ENCODE measurements at regions not wholly inside any gene's neighbourhood (a gene's known extent, or its start where the extent isn't known, plus 50 kb on each side); places are given as distances from the start of the nearest gene placed in this dataset.

DNA sequence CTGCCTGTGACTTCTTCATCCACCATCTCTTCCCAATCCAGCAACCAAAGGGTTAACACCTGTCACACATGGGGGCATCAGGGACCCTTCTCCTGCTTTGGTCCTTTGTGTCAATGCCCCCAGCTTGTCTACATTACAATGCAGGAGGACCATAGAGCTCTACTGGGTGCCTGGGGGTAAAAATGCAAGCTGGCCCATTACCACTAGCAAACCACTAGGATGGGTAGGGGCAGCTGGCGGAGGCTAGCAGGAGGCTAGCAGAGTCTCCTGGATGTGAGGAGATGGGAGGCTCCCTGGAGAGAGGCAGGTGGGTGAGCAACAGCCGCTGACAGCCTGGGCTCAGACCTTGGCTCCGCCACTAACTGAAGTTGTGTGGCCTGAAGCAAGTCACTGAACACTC is 153.4 kb upstream of the SKOR2 start:
- H3K4me1 ChIP-seq = peaks cover 16% of the 10 kb centered on the region
- H3K4me2 ChIP-seq = no peak overlapping the region
- no peaks in the 10 kb centered on the region for H3F3A ChIP-seq (ENCODE audit: low read depth)
- TF ChIP-seq, protein P1, sequence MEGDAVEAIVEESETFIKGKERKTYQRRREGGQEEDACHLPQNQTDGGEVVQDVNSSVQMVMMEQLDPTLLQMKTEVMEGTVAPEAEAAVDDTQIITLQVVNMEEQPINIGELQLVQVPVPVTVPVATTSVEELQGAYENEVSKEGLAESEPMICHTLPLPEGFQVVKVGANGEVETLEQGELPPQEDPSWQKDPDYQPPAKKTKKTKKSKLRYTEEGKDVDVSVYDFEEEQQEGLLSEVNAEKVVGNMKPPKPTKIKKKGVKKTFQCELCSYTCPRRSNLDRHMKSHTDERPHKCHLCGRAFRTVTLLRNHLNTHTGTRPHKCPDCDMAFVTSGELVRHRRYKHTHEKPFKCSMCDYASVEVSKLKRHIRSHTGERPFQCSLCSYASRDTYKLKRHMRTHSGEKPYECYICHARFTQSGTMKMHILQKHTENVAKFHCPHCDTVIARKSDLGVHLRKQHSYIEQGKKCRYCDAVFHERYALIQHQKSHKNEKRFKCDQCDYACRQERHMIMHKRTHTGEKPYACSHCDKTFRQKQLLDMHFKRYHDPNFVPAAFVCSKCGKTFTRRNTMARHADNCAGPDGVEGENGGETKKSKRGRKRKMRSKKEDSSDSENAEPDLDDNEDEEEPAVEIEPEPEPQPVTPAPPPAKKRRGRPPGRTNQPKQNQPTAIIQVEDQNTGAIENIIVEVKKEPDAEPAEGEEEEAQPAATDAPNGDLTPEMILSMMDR (IDR thresholded peaks at IDR 0.05) = no peak
- TF ChIP-seq EZH2 (IDR thresholded peaks at IDR 0.05) (no peak), EZH2phosphoT487 (IDR thresholded peaks at IDR 0.05) (no peak)
- H3K9me3 ChIP-seq (ENCODE audit: low read depth) = no peaks in the 10 kb centered on the region
- H3K79me2 ChIP-seq (ENCODE audit: low read depth) = no peaks in the 10 kb centered on the region
- no peak overlapping the region for H3K27ac ChIP-seq
- H3K36me3 Mint-ChIP-seq = no peaks in the 10 kb centered on the region
- H3K36me3 ChIP-seq = no peaks in the 10 kb centered on the region
- H3K27ac Mint-ChIP-seq = no peak overlapping the region
- no peaks in the 10 kb centered on the region for H4K20me1 ChIP-seq (ENCODE audit: low read depth)
- no peak overlapping the region for H3K4me3 Mint-ChIP-seq
- no peak overlapping the region for H3K9ac ChIP-seq
- H3K27me3 ChIP-seq = no peaks in the 10 kb centered on the region
- no peak overlapping the region for H2AFZ ChIP-seq (replicated peaks)
- no peak overlapping the region for H3K4me3 ChIP-seq
- H3K9me3 Mint-ChIP-seq = no peaks in the 10 kb centered on the region
- peaks cover 10% of the 10 kb centered on the region for H3K27me3 Mint-ChIP-seq (ENCODE audit: insufficient read depth, low read depth)
- no peak for DNase-seq (ENCODE audit: low spot score)
- peaks cover 4% of the 10 kb centered on the region for H3K4me1 Mint-ChIP-seq

DNA sequence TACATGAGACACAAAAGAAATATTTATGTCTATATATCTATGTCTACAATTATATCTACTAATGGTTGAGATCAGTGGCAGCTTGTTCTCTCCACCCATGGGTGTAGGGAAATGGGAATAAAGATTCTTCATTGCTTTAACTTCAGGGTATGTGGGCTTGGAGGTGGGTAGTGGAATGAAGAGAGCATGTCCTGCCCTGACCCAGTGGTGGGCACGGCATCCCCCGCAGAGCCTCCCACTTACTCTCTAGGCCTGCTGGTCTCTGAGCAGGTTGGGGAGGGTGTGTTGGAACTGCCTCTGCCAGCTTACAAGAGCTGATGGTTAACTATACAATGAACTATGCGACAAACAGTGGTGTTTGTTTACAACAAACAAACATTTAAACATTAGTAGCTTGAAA is 152.5 kb upstream of the SKOR2 start:
- no peak for DNase-seq (ENCODE audit: low spot score)
- no peaks in the 10 kb centered on the region for H3K36me3 ChIP-seq
- no peak overlapping the region for H3K27ac Mint-ChIP-seq
- no peak overlapping the region for H3K27ac ChIP-seq
- H3K4me3 ChIP-seq = no peak overlapping the region
- no peaks in the 10 kb centered on the region for H3K36me3 Mint-ChIP-seq
- no peak overlapping the region for H3K4me2 ChIP-seq
- H3K9me3 Mint-ChIP-seq = no peaks in the 10 kb centered on the region
- no peak overlapping the region for H3K9ac ChIP-seq
- peaks cover 10% of the 10 kb centered on the region for H3K4me1 ChIP-seq
- H3K4me3 Mint-ChIP-seq = no peak overlapping the region
- no peaks in the 10 kb centered on the region for H3F3A ChIP-seq (ENCODE audit: low read depth)
- H3K9me3 ChIP-seq (ENCODE audit: low read depth) = no peaks in the 10 kb centered on the region
- H3K27me3 Mint-ChIP-seq (ENCODE audit: insufficient read depth, low read depth) = peaks cover 10% of the 10 kb centered on the region
- TF ChIP-seq EZH2 (IDR thresholded peaks at IDR 0.05) = no peak
- no peak for TF ChIP-seq EZH2phosphoT487 (IDR thresholded peaks at IDR 0.05)
- TF ChIP-seq, protein P1 (IDR thresholded peaks at IDR 0.05) = no peak
- no peaks in the 10 kb centered on the region for H4K20me1 ChIP-seq (ENCODE audit: low read depth)
- no peaks in the 10 kb centered on the region for H3K79me2 ChIP-seq (ENCODE audit: low read depth)
- H2AFZ ChIP-seq (replicated peaks) = no peak overlapping the region
- H3K27me3 ChIP-seq = no peaks in the 10 kb centered on the region
- H3K4me1 Mint-ChIP-seq = peaks cover 4% of the 10 kb centered on the region

DNA sequence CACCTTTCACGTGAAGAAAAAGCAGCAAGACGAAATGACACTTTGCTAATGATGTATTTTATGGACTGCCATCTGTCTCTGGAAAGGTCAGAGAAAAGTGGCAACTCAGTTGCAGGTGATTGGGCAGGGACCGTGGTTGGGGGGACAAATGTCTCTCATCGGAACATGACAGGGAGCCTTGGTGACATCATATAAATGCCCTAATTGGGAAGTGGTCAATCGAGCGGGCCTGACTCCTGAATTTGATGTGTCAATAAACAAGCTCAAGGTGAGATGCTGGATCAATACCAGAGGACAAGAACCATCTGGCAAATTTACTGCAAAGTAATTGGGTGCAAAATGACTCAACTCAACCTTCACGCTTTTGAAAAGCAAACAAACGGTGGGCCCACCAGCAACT is 151.9 kb upstream of the SKOR2 start:
- H3F3A ChIP-seq (ENCODE audit: low read depth) = no peaks in the 10 kb centered on the region
- Mint-ChIP-seq H3K27ac (no peak overlapping the region), H3K4me3 (no peak overlapping the region), H3K9me3 (peaks cover 2% of the 10 kb centered on the region), H3K36me3 (no peaks in the 10 kb centered on the region), H3K27me3 (ENCODE audit: insufficient read depth, low read depth) (peaks cover 6% of the 10 kb centered on the region), H3K4me1 (peaks cover 4% of the 10 kb centered on the region)
- no peaks in the 10 kb centered on the region for H3K9me3 ChIP-seq (ENCODE audit: low read depth)
- H3K27me3 ChIP-seq = no peaks in the 10 kb centered on the region
- no peaks in the 10 kb centered on the region for H3K36me3 ChIP-seq
- peaks cover 8% of the 10 kb centered on the region for H3K4me1 ChIP-seq
- H3K4me3 ChIP-seq = no peak overlapping the region
- no peak overlapping the region for H3K4me2 ChIP-seq
- H3K9ac ChIP-seq = no peak overlapping the region
- no peak overlapping the region for H2AFZ ChIP-seq (replicated peaks)
- TF ChIP-seq, protein P1 (IDR thresholded peaks at IDR 0.05) = no peak
- TF ChIP-seq EZH2 (IDR thresholded peaks at IDR 0.05) (no peak), EZH2phosphoT487 (IDR thresholded peaks at IDR 0.05) (no peak)
- no peak overlapping the region for H3K27ac ChIP-seq
- no peak for DNase-seq (ENCODE audit: low spot score)
- no peaks in the 10 kb centered on the region for H4K20me1 ChIP-seq (ENCODE audit: low read depth)
- no peaks in the 10 kb centered on the region for H3K79me2 ChIP-seq (ENCODE audit: low read depth)
